ENCODE measurements at regions not wholly inside any gene's neighbourhood (a gene's known extent, or its start where the extent isn't known, plus 50 kb on each side); places are given as distances from the start of the nearest gene placed in this dataset.
"Not testable (repeated sequence)": the region's sequence is repeated elsewhere in the genome, so short reads cannot be mapped to it uniquely, and the experiment has no call there.

DNA sequence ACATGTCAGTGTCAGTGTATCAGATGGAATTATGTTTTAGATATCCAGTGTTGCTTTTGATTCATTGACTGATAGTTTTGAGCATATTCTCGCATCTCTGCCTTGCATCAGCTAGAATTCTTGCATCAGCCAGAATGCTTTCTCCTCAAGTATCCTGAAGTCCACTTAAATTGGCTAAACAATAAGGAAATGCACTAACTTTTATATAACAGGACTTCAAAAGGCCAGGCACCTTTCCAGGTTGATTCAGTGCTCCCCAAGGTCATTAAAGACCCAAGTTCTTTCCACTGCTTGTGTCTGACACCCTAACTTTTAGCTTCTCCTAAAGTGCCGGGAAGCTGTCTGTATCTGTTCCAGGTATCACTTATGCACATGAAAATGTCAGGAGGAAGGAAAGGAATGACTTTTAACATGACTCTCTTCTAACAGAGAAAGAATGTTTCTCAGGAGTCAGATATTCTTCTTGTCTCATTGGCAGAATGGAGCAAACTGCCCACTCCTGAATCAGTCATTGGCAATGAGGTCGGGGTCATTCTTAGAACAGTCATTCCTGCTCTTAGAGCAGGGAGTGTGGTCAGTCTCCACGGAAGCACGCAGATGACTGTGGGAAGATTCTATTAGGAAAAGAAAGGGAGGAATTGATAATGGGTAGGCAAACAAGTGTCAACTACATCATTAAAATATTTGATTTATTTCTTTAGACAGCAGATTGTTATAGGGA lies 92.9 kb upstream of the TLL1 start:
- DNase-seq: no peak

DNA sequence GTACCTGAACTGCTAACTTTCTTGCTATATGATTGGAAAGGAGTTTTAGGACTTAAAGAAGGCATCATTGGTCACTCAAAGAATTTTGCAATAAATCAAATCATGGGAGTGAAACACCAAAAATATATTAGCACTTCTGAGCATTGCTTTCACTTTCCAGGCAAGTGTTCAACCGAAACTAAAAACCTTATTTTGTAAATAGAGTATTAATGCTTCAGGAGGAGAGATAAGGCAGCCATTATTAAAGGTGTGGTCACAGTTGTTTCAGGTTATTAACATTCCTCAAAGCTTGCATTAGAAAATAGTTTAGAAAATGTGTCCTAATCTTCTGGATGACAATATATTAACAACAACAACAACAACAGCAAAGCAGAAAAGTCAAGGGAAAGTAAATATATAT lies 92.3 kb upstream of the TLL1 start:
- DNase-seq: no peak

DNA sequence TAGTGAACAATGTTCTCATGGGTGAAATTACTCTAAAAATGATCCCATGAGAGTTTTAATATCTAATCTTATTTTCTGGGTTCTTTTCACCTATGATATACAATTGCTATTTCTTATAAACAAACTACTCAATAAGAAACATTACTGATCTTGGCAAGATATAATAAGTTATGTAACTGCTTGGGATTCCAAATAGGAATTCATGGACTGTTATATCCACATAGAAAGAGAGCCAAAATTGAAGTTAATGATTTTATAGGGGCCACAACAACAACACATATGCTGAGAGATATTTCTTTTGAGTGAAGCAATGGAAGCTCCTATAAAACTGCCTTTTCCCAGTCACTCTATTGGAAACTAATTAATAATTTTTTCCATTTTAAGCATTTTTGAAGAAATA lies 90.4 kb upstream of the TLL1 start:
- no peak for DNase-seq

DNA sequence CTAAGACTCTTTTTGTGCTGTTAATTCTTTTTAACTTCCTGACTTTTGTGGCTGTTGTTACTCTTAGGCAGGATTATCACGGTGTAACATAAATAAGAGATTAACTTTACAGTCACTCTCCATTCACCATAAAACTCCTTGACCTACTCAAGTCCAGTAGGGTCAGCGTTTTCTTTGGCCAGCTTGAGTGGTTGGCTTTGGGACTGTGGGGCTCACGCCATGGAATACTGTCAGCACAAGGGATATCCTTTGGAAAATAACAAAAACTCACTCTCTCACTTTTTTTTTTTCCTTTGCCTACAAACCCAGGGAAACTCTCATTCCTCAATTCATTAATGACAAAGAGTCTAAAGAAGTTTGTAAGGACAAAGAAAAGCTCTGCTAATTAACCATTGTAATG lies 89.4 kb upstream of the TLL1 start:
- DNase-seq: no peak

DNA sequence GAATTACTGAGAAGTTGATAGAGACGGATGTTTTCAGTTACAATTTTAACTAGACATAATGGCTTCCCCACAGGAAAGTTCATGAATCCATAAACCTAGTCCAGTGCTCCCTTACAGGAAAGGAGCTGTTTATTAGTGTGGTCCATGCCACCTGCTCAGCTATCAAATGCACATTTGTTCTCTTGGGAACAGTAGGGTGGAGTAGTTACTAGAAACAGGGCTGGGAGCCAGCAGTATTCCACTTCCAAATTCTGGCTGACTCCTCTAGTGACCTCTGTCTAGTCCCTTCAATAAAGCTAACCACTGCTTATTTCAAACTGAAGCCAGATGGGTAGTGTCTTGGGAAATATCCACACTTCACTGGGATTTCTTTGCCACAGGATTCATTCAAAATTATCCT lies 88.4 kb upstream of the TLL1 start:
- DNase-seq: peak; percentile 93

DNA sequence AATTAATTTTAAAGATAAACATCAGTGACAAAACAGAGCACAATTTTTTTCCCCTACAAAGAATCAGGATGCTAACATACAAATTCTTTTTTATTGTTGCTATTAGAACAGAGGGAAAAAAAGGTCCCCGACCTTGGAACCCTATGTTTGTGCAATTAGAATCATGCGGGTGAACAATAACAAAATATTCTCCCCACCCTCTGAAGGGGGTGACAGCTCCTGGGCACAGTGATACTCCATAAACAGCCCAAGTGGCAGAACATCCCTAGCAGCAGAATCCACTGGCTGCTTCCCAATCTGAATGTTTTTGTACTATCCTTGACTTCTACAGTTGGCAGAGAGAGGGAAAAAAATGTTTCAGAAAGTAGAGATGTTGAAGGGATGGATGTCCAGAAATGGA lies 87.7 kb upstream of the TLL1 start:
- DNase-seq: no peak

DNA sequence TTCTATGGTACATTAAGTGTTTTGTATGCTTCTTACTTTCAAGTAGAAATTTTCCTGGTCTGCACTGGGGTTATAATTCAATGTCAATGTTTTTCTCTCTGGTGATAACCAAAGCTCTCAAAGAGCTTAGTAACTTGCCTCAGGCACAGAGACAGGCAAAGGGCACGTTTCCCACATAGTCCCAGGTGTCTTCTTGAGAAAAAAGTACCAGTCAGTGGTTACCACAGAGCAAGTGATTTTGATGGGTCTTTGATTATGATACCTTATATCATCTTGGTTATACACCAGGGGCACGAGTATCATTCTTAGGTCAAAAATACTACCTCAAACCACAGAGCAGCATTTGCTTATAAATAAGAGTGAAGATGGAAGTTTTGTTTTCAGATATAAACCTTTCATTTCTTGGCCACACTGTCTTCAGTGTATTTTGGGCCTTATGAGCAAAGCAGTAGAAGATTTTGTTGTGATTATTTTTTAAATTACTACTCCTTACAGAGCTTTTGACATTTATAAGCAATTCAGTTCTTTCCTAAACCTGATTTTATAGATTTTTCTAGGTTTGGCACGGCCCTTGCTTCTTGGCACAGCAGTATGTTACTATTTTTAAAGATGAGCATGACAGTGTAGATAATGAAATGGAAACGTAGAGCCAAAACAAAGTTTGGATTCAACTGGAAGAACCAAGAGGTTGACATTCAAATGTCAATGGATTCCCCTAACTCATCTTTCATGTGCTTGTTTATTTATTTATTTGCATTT lies 85.3 kb upstream of the TLL1 start:
- DNase-seq: no peak

DNA sequence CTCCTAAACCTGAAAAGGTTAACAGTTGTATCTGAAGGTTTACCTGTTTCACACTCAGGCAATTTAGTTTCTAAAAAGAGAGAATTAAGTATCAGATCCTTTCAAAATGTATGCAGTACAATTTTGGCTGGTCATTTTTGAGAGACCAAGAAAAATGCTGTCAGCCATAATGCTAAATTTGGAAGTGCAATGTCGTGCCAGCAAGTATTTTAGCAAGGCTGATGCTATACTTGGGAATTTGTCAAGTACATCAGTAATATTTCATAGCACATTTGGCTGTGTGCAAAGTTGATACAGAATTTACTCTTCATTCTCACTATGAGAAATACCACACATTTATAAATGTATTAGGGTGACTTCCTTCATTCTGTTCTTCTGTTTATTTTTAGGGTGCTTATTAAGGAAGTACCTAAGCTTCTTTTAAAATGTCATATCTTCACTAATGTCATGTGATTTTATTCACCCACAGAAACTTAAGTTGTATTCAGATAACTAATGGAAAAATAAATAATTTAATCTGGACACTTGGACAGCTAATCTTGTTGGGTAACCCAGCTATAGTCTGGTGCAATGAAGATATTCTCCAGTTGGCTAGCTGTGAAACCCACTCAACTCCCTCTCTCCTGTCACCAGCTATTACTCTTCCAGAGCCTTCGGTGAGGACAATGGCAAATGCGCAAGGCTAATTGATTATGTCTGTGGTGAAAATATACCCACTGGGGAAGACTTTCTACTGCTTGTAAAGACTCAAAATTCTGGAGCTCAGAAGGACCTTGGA lies 84.2 kb upstream of the TLL1 start:
- no peak for DNase-seq

DNA sequence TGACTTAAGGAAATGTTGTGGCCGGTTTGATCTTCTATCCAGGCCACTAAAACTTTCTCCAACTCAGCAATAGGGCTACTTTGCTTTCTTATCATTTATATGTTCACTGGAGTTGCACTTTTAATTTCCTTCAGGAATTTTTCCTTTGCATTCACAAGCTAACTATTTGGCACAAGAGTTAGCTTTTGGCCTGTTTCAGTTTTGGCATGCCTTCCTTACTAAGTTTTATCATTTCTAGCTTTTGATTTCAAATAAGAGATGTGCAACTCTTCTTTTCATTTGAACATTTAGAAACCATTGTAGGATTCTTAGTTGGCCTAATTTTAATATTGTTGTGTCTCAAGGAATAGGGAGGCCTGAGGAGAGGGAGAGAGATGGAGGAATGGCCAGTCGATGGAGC lies 79.8 kb upstream of the TLL1 start:
- DNase-seq: no peak

DNA sequence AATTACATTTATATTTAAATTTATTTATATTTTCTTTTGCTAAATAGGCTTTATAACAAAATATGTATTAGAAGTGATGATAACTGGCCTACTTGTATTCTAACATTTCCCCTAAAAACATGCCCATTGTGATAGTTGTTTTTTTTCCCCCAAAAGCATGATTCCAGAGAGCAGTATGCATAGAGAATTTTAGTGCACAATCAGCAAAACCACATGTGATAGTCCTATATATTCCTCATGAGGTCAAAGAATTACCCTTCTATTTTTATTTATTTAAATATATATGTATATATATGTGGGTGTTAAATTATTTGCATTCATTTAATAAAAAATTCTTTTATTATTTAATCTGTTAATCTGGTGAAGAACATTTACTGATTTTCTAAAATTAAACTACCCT lies 78.2 kb upstream of the TLL1 start:
- no peak for DNase-seq

DNA sequence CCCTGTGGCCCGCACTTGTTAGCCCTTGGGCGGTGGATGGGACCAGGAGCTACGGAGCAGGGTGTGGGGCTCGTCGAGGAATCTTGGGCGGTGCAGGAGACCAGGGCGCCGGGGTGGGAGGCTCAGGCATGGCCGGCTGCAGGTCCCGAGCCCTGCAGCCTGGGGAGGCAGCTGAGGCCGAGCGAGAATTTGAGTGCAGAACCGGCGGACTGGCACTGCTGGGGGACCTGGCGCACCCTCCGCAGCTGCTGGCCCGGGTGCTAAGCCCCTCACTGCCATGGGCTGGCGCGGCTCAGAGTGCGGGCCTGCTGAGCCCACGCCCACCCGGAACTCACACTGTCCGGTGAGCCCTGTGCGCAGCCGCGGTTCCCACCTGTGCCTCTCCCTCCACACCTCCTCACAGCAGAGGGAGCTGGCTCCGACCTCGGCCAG lies 73.6 kb upstream of the TLL1 start:
- DNase-seq: no peak

DNA sequence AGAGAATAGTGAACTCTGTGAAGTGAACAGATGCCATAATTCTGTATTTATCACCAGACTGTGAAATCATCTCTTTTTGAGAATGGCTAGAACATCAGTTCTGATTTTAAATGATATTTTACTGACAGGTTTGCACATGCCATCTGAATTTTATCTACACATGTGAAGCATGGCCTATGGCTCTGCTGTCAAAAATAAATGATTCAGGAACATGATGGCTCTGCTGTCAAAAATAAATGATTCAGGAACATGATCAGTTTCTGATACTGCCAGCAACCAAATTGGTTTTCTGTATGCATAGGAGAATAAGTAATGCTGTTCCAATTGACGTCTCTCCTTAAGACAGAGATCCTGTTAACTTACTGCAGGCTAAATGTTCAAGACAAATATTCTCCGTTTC lies 70.6 kb upstream of the TLL1 start:
- no peak for DNase-seq

DNA sequence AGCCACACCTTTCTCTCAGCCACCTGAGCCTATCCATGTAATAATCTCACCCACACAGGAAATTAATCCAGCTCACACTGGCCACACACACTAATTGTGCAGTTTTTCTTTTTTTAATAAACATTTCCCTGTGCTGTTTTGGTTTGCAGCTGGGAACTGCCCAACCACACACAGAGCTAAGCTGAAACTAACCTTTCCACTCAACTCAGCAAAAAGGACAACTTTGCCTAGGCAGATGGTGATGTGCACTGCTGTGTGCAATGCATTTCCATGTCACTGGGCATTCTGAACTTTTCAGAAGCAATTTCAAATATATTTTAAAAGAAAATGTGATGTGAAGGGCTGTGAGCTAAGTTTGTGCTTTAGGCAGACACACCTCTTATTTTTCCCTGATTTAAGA lies 70.0 kb upstream of the TLL1 start:
- DNase-seq: no peak

DNA sequence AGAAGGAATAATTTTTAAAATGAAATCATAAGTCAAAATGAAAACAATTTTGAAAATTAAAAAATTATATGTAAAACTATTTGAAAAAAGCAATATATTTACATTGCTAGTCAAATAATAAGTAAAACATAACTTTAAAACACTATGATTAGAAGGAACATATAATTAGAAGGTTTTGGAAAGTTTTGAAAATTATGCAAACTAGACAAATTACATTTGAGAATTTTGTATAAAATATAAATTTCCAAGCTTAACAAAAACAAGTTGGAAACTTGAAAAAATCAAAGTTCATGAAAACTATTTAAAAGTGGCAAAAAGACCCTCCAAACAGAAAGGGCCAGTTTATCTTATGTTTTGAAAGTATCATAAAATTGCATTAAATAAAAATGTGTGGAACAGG lies 67.6 kb upstream of the TLL1 start:
- DNase-seq: no peak

DNA sequence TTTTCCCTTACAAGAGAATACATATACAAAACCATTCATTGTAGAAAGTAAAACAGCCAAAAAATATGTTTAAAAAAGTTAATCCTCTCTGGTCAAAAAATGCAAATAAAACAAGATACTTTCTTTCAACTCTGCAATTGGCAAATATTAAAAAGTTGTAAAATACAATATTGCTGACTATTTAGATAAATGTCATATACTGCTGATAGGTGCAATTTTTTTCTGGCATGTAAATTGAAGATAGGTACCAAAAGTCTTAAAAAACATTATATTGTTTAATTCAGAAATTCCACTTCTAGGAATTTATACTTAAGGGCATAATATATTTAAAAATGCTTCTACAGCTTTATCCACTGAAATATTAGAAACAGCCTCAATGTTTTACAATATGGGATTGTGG lies 66.4 kb upstream of the TLL1 start:
- DNase-seq: no peak

DNA sequence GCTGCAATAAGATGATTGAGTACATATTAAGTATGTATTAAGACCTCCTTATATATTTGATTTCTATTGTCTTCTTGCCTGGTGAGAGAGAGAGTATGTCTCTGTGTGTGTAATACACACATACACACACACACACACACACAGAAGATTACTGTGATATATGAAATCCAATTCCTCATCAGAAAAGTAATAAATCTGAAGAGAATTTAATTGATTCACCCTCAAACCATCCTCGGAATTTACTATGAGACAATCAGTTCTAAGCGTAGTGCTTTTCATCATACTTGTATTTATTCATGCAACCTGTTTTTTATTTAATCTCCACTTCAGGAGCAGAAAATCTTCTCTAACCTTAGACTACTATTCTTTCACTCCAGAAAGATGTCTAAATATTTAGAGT lies 62.3 kb upstream of the TLL1 start:
- no peak for DNase-seq

DNA sequence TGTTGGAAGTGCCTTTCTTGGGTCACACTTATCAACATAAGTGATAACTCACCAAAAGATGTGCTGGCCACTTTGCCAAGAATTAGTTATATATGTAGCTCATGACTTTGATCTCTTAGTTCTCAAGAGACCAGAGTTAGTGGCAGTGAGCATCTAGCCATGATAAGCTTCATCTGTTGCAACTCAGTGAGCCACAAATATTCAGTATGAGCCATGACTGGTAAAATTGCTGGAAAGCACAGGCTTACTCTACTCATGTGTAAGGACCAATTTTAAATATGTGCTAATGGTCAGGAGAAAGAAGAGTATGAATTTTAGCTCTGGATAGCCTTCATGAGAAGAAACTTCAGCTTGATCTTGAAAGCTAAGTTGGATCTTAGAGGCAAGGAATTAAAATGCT lies 59.4 kb upstream of the TLL1 start:
- DNase-seq: no peak

DNA sequence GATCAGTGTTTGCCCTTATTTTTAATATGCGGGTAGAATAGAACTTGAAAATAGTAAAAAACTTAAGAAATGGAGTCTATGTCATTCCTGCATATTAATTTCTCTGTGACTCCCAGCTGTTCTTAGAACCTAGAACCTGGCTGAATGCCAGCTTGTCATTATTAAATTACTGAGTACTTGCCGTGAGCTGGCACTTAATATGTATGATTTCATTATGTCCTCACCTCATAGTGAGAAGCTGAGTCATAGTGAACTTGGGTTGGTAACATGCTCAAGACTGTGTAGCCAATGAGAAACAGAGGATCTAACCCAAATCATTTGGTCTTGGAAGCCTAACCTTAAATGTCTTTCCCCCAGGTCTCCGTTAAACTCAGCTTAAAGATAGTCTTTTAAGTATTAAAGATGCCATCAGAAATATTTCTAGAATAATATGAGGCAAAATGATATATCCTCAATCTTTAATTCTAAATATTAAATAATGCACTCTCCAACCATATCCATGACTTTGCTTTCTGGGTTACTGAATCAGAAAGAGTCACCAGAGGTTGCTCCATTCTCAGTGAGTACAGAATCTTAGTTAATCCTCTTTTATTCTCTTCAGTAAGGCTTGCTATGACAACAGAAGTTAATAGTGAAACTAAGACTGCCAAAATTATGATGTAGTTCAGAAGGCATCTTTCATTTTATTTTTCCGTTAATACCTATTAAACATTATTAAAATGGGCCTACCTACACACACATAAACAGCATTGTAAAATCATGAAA lies 58.6 kb upstream of the TLL1 start:
- no peak for DNase-seq

DNA sequence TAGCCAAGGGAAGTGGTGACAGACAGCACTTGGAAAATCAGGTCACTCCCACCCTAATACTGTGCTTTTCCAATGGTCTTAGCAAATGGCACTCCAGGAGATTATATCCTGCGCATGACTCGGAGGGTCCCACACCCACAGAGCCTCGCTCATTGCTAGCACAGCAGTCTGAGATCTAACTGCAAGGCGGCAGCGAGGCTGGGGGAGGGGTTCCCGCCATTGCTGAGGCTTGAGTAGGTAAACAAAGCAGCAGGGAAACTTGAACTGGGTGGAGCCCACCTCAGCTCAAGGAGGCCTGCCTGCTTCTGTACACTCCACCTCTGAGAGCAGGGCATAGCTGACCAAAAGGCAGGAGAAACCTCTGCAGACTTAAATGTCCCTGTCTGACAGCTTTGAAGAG lies 53.9 kb upstream of the TLL1 start:
- DNase-seq: not testable (repeated sequence)
